Activated T-helper 2 cell treated with anti-CD3 and anti-CD28 coated beads, Interferon-gamma antibody, Interleukin-2, Interleukin-4, amounts not matched to agents 10 μg/mL and 5 μg/mL and 100 μg/mL, durations not matched to agents 14 hours and 24 hours and 36 hours (primary cell): ENCODE measurements at regions not wholly inside any gene's neighbourhood (a gene's known extent, or its start where the extent isn't known, plus 50 kb on each side); places are given as distances from the start of the nearest gene placed in this dataset.

Experiments
- DNase-seq: peaks from one replicate; pipeline ENCODE4 v3.0.0; 2021; ENCODE audit warnings: low spot score
- H3K27ac Mint-ChIP-seq: one replicate; pipeline ENCODE4 v1.8.0; 2021; ENCODE audit warnings: mixed read lengths
- H3K27me3 Mint-ChIP-seq: one replicate; pipeline ENCODE4 v1.8.0; 2021; ENCODE audit warnings: low read depth, mixed read lengths
- H3K36me3 Mint-ChIP-seq: one replicate; pipeline ENCODE4 v1.8.0; 2021; ENCODE audit warnings: low read depth, mixed read lengths
- H3K4me1 Mint-ChIP-seq: one replicate; pipeline ENCODE4 v1.8.0; 2021; ENCODE audit warnings: low read depth, mixed read lengths
- H3K4me3 Mint-ChIP-seq: one replicate; pipeline ENCODE4 v1.8.0; 2021; ENCODE audit warnings: low read depth, mild to moderate bottlenecking, moderate library complexity, mixed read lengths
- H3K9me3 Mint-ChIP-seq: one replicate; pipeline ENCODE4 v1.8.0; 2021; ENCODE audit warnings: mixed read lengths
- intact Hi-C: fragments of 100-400 bp; cut with micrococcal nuclease; formaldehyde crosslinking; loops from one replicate; pipeline ENCODE4 v1.15.1; 2023

GRCh38 chr5:159410480-159410879 is 80.2 kb upstream of the IL12B start:
- no peak for DNase-seq
- Mint-ChIP-seq H3K27me3 (peaks cover 41% of the 10 kb centered on the region), H3K9me3 (peaks cover 11% of the 10 kb centered on the region), H3K27ac (no peak overlapping the region), H3K36me3 (peaks cover 3% of the 10 kb centered on the region), H3K4me1 (peaks cover 48% of the 10 kb centered on the region), H3K4me3 (no peak overlapping the region)
- intact Hi-C loops = loop anchor here (5.0 kb wide), 2 partner anchors 253 to 1553 kb away; partner anchors contain the start of gene CLINT1

GRCh38 chr5:159411115-159411514 is 80.8 kb upstream of the IL12B start:
- H3K4me1 Mint-ChIP-seq = peaks cover 48% of the 10 kb centered on the region
- H3K27ac Mint-ChIP-seq = no peak overlapping the region
- H3K4me3 Mint-ChIP-seq = no peak overlapping the region
- H3K36me3 Mint-ChIP-seq = peaks cover 3% of the 10 kb centered on the region
- H3K9me3 Mint-ChIP-seq = peaks cover 11% of the 10 kb centered on the region
- intact Hi-C loops = loop anchor here (5.0 kb wide), 2 partner anchors 254 to 1554 kb away; partner anchors contain the start of gene CLINT1
- peaks cover 38% of the 10 kb centered on the region for H3K27me3 Mint-ChIP-seq
- no peak for DNase-seq

- DNase-seq = peak; percentile 79
- Mint-ChIP-seq H3K4me3 (no peak overlapping the region), H3K27ac (no peak overlapping the region), H3K4me1 (peaks cover 48% of the 10 kb centered on the region), H3K36me3 (peaks cover 3% of the 10 kb centered on the region), H3K9me3 (peaks cover 11% of the 10 kb centered on the region), H3K27me3 (peaks cover 32% of the 10 kb centered on the region)
- intact Hi-C loops = loop anchor here (1.0 to 5.0 kb wide), 6 partner anchors 44 to 1555 kb away; partner anchors contain the start of genes CLINT1 and RNF145
Measured at GRCh38 chr5:159412284-159413046, 82.2 kb upstream of the IL12B start.

- DNase-seq = no peak
- intact Hi-C loops = loop anchor here (5.0 kb wide), 2 partner anchors 257 to 1557 kb away; partner anchors contain the start of gene CLINT1
- H3K4me3 Mint-ChIP-seq = no peak overlapping the region
- H3K4me1 Mint-ChIP-seq = peaks cover 43% of the 10 kb centered on the region
- H3K36me3 Mint-ChIP-seq = peaks cover 3% of the 10 kb centered on the region
- H3K27me3 Mint-ChIP-seq = peaks cover 28% of the 10 kb centered on the region
- peaks cover 4% of the 10 kb centered on the region for H3K9me3 Mint-ChIP-seq
- no peak overlapping the region for H3K27ac Mint-ChIP-seq
Measured at GRCh38 chr5:159414021-159414420, 83.7 kb upstream of the IL12B start.

GRCh38 chr5:159415301-159415937 is 85.1 kb upstream of the IL12B start:
- intact Hi-C loops = no loop called here
- Mint-ChIP-seq H3K36me3 (peaks cover 3% of the 10 kb centered on the region), H3K27ac (no peak overlapping the region), H3K4me1 (peaks cover 29% of the 10 kb centered on the region), H3K9me3 (peaks cover 4% of the 10 kb centered on the region), H3K4me3 (no peak overlapping the region), H3K27me3 (peaks cover 30% of the 10 kb centered on the region)
- no peak for DNase-seq

GRCh38 chr5:159416438-159416837 is 86.2 kb upstream of the IL12B start:
- no peak for DNase-seq
- Mint-ChIP-seq H3K4me1 (peaks cover 19% of the 10 kb centered on the region), H3K4me3 (no peak overlapping the region), H3K27ac (no peak overlapping the region), H3K36me3 (no peaks in the 10 kb centered on the region), H3K27me3 (peaks cover 28% of the 10 kb centered on the region), H3K9me3 (no peaks in the 10 kb centered on the region)
- intact Hi-C loops = no loop called here

- peaks cover 13% of the 10 kb centered on the region for H3K4me1 Mint-ChIP-seq
- no peak overlapping the region for H3K4me3 Mint-ChIP-seq
- H3K36me3 Mint-ChIP-seq = no peaks in the 10 kb centered on the region
- H3K9me3 Mint-ChIP-seq = no peaks in the 10 kb centered on the region
- no peak overlapping the region for H3K27ac Mint-ChIP-seq
- no peak for DNase-seq
- H3K27me3 Mint-ChIP-seq = peaks cover 28% of the 10 kb centered on the region
- intact Hi-C loops = no loop called here
Measured at GRCh38 chr5:159417170-159417569, 86.9 kb upstream of the IL12B start.

- H3K36me3 Mint-ChIP-seq = no peaks in the 10 kb centered on the region
- H3K27ac Mint-ChIP-seq = no peak overlapping the region
- H3K9me3 Mint-ChIP-seq = no peaks in the 10 kb centered on the region
- intact Hi-C loops = no loop called here
- peaks cover 31% of the 10 kb centered on the region for H3K27me3 Mint-ChIP-seq
- no peak overlapping the region for H3K4me3 Mint-ChIP-seq
- H3K4me1 Mint-ChIP-seq = no peaks in the 10 kb centered on the region
- no peak for DNase-seq
Measured at GRCh38 chr5:159419576-159419975, 89.3 kb upstream of the IL12B start.

- Mint-ChIP-seq H3K4me1 (no peaks in the 10 kb centered on the region), H3K27ac (no peak overlapping the region), H3K9me3 (no peaks in the 10 kb centered on the region), H3K27me3 (peaks cover 34% of the 10 kb centered on the region), H3K36me3 (no peaks in the 10 kb centered on the region), H3K4me3 (no peak overlapping the region)
- intact Hi-C loops = no loop called here
- no peak for DNase-seq
Measured at GRCh38 chr5:159420940-159421339, 90.7 kb upstream of the IL12B start.

- no peak for DNase-seq
- peaks cover 29% of the 10 kb centered on the region for H3K27me3 Mint-ChIP-seq
- intact Hi-C loops = no loop called here
- H3K9me3 Mint-ChIP-seq = no peaks in the 10 kb centered on the region
- no peak overlapping the region for H3K4me3 Mint-ChIP-seq
- no peaks in the 10 kb centered on the region for H3K36me3 Mint-ChIP-seq
- H3K4me1 Mint-ChIP-seq = peaks cover 8% of the 10 kb centered on the region
- H3K27ac Mint-ChIP-seq = no peak overlapping the region
Measured at GRCh38 chr5:159422361-159422760, 92.1 kb upstream of the IL12B start.

- intact Hi-C loops = no loop called here
- no peak overlapping the region for H3K4me3 Mint-ChIP-seq
- H3K27me3 Mint-ChIP-seq = peaks cover 30% of the 10 kb centered on the region
- no peak overlapping the region for H3K27ac Mint-ChIP-seq
- peaks cover 12% of the 10 kb centered on the region for H3K4me1 Mint-ChIP-seq
- no peaks in the 10 kb centered on the region for H3K9me3 Mint-ChIP-seq
- no peak for DNase-seq
- H3K36me3 Mint-ChIP-seq = no peaks in the 10 kb centered on the region
Measured at GRCh38 chr5:159422910-159423309, 92.6 kb upstream of the IL12B start.

GRCh38 chr5:159424123-159424522 is 93.8 kb upstream of the IL12B start:
- DNase-seq = no peak
- no peak overlapping the region for H3K4me3 Mint-ChIP-seq
- no peaks in the 10 kb centered on the region for H3K36me3 Mint-ChIP-seq
- no peak overlapping the region for H3K27ac Mint-ChIP-seq
- H3K9me3 Mint-ChIP-seq = no peaks in the 10 kb centered on the region
- peaks cover 31% of the 10 kb centered on the region for H3K27me3 Mint-ChIP-seq
- peaks cover 15% of the 10 kb centered on the region for H3K4me1 Mint-ChIP-seq
- intact Hi-C loops = no loop called here

- Mint-ChIP-seq H3K9me3 (no peaks in the 10 kb centered on the region), H3K27me3 (peaks cover 28% of the 10 kb centered on the region), H3K4me1 (peaks cover 19% of the 10 kb centered on the region), H3K36me3 (no peaks in the 10 kb centered on the region), H3K27ac (no peak overlapping the region), H3K4me3 (no peak overlapping the region)
- no peak for DNase-seq
- intact Hi-C loops = no loop called here
Measured at GRCh38 chr5:159426694-159427093, 96.4 kb upstream of the IL12B start.
